ENCODE measurements at regions not wholly inside any gene's neighbourhood (a gene's known extent, or its start where the extent isn't known, plus 50 kb on each side); places are given as distances from the start of the nearest gene placed in this dataset.

DNA sequence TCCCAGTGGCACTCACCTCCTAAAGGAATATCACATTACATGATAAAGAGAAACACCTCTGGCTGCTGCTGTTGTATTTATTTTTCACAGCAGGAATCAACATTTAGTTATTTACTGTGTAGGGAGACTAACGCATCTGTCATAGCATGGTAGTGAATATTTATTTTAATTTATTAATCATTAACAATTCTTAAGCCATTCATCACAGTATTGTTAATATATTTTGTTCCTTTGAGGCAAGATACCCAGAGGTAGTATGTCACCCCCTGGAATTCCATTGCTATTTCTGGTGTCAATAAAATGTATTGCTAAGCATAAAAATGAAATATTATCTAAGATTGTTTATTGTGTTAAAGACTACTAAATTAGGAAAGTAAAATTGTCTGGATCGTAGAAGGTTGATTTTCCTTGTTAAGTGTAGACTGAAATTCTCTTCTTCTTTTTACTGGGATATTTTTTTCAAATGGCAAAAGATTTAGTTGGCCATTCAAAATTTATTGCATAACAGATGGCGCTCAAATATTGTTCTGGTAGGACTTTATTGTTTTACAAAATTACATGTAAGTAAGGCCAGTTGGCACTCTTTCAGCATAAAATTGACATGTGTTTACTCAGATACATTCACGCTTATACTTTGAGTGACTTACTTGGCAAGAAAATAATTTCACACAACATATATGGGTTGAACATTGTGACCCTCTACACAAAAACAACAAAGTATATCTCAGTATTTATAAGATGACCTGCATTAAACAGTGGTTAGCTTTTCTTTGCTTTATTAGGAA lies 1358.7 kb upstream of the SORCS1 start:
- DNase-seq (ENCODE audit: low read depth in 2 of 2): no peak

DNA sequence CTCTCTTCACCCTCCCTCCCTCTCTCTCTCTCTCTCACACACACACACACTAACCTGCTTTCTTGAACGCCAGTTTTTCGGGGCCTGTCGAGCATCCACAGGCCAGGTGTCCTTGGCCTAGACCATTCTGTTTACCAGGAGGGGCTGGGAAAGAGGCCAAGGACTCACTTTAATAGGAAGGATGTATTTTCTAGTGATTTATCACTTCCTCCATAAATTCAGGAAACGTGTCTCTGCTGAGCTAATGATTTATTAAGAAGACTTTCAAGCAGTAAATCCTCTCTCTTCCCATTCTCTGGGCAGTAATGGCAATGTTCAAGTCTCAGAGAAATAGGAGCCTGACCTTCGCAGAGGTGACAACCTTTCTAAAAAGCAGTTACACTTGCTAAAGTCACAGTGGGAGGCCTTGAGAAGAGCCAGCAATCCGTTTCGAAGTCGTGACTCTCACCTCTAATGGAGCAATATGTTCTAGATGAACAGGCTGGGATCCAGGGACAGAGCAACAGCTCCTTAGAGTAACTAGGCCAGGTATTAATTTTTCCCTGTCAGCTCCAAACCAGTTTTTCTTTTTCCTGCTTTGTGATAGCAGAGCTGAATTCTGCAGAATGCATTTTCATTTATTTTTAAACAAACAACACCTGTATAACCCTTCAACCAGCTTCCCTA lies 1357.5 kb upstream of the SORCS1 start:
- DNase-seq (ENCODE audit: low read depth in 2 of 2): no peak

DNA sequence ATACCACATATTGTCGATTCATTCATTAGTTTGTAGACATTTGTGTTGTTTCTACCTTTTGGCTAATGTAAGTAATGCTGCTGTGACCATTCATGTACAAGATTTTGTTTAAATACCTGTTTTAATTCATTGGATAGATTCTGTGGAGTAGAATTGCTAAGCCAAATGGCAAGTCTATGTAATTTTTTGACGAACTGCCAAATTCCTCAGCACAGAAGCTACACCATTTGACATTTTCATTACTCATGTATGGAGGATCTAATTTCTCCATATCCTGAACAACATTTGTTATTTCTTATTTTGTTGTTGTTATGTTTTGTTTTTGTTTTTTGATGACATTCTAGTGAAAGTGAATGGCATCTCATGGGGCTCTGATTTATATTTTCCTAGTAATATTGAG lies 1351.3 kb upstream of the SORCS1 start:
- no peak for DNase-seq (ENCODE audit: low read depth in 2 of 2)

DNA sequence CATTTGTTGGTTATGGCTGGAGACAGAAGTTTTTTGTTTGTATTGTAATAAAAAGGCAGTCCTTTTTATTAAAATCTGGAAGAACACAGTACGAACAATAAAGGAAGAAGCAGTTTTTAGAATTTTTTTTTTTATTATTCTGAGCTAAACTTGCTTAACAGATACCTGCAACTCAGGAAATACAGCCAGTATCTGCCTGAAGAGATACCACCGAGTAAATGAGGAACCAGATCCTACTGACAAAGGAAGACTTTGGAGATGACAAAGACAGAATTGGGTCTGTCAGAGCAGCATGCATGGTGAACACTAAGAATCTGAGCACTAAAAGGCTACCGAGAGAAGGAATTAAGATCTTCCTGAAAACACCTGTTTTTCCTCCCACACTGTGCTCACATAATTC lies 1335.9 kb upstream of the SORCS1 start:
- DNase-seq (ENCODE audit: low read depth in 2 of 2): no peak

DNA sequence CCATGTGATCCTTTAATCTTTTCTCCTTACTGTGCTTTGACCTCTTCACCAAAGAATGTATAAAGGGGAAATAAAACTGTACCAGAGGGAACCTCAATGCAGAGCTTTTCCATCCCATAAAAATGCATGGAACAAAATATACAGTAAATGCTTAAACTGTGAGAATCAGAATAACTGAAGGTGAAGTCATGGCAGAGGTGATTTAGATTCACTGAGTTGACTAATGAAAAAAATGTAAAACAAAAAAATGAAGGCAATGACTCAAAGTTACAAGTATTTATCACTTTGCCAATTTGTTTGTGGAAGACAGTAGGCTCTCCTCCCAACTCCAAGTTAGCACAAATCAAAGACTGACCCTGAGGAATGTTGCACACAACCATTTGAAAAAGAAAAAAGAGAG lies 1331.6 kb upstream of the SORCS1 start:
- DNase-seq (ENCODE audit: low read depth in 2 of 2): no peak

DNA sequence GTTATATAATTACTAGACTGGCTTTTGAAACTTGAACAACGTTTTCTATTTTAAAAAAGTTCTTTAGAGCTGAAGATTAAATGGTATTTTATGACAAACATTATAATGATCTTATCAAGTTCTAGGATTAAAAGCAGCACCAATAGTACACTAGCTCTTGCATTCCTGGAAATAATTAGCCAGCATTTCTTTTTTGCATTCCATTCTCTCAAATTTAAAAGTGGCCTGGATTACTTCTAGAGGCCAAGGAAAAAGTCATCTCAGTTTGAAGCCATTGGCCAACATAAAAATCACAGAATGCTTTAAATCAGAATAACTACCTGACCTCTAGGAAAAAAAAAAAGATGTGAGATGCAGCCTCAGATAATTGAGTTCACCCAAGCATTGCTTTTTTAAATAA lies 1326.4 kb upstream of the SORCS1 start:
- DNase-seq (ENCODE audit: low read depth in 2 of 2): no peak

DNA sequence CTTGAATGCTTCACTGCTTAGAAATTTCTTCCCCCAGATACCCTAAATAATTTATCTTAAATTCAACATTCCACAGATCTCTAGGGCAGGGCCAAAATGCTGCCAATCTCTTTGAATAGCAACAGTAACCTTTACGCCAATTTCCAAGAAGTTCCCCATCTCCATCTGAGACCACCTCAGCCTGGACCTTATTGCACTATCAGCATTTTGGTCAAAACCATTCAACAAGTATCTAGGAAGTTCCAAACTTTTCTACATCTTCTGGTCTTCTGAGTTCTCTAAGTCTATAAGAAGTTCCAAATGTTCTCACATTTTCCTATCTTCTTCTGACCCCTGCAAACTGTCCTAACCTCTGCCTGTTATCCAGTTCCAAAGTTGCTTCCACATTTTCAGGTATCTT lies 1306.9 kb upstream of the SORCS1 start:
- no peak for DNase-seq (ENCODE audit: low read depth in 2 of 2)

DNA sequence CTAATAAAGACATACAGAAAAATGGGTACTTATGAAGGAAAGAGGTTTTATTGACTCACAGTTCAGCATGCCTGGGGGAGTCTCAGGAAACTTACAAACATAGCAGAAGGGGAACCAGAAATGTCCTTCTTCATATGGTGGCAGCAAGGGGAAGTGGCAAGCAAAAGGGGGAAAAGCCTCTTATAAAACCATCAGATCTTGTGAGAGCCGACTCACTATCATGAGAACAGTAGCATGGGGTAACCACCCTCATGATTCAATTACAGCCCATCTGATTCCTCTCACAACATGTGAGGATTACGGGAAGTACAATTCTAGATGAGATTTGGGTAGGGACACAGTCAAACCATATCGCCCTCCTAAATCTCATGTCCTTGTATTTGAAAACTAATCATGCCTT lies 1305.4 kb upstream of the SORCS1 start:
- no peak for DNase-seq (ENCODE audit: low read depth in 2 of 2)

DNA sequence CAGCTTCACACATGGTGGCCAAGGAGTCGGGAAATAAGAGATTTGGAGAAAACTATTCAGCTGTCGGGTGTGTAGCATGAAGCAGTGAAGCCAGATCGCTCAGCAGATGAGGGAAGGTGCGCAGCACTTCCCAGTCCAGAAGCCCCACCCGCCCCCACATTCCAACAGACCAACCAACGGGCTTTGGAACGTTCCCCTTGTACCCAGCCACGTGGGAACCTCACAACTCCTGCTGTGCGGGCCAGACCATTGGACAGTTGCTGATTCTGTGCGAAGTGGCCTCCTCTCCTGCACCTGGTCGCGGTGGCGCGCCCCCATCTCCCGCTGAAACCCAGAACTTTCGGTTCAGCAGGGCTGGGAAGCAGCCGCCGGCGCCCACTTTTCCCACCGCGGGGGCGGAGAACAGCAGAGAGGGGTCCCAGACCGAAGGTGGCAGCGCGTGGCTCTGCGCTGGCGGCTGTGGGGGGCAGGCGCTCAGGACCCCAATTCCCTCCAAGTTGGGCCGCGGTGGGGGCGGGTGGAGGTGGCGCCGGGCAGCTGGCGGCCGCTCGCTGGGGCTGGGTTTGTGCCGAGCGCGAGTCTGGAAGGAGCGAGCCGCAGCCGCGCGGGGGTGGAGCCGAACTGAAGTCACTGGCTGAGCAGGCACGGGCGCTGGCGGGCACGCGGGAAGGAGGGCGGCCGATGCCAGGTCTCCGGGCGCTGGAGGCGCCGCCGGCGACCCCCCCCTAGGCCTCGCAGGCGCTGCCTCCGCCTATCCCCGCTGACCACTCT lies 1301.5 kb upstream of the SORCS1 start:
- DNase-seq (ENCODE audit: low read depth in 2 of 2): no peak

DNA sequence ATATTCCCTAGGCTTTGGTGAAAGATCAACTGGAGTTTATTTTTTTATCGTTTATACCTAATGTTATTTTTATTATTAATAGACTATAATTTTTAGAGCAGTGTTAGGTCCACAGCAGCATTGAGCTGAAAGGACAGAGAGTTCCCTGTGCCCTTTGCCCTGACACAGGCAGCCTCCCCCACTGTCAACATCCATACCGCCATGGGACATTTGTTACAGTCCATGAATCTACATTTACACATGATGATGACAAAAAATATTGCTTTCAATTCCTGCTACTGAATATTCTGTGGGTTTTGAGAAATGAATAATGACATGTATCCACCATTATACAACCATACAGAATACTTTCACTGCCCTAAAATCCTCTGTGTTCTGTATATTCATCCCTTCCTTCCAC lies 1297.5 kb upstream of the SORCS1 start:
- DNase-seq (ENCODE audit: low read depth in 2 of 2): no peak

DNA sequence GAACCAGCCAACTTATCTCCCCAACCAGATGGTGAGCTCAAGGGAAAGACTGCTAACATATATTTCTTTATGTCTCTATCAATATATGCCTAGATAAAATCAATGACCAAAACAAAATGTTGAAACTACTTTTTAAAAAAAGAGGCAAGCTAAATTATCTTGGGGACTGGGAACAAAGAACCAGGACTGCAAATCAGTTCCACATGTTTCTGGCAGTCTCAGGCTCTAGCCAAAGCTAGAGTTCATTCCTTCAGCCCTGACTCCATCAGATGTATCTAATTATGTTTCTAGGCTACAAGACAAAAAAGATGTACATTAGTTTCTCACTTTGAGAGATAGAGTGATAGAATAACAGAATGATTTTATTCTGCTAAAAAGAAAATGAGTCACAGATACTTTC lies 1290.3 kb upstream of the SORCS1 start:
- no peak for DNase-seq (ENCODE audit: low read depth in 2 of 2)

DNA sequence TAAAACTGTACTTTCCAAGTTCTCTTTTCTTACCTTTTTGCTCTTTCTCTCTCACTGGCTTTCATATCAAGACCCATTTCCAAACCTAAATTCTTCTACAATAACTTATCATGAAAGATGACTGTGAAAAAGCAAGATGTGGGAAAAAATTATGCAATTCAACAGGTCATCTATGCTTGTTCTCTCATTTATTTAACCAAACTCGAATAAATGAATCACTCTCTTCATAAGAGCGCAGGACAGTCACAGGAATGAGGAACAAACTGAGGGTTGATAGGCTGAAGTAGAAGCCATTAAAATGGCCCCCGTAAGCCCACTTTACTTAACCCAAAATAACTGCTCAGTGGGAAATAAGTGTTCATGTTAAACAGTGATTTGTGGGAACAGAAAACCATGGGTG lies 1289.7 kb upstream of the SORCS1 start:
- DNase-seq (ENCODE audit: low read depth in 2 of 2): no peak

DNA sequence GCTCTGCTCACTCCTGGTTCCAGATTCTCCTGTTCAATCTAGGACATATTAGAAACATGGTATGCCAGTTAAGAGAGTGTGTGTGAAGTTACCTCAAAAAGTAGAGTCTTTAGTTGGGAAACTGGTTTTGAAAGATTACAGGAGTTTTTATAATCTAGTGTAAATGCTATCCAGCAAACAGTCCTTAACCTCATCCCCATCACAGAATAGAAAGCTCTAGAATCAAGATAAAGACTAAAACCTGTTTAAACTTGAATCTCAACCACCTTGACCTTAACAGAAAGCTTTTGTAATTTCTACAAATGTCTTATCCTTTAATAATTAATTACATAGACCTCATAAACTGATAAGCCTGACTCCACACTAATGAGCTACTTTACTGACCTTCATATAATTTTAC lies 1288.7 kb upstream of the SORCS1 start:
- no peak for DNase-seq (ENCODE audit: low read depth in 2 of 2)

DNA sequence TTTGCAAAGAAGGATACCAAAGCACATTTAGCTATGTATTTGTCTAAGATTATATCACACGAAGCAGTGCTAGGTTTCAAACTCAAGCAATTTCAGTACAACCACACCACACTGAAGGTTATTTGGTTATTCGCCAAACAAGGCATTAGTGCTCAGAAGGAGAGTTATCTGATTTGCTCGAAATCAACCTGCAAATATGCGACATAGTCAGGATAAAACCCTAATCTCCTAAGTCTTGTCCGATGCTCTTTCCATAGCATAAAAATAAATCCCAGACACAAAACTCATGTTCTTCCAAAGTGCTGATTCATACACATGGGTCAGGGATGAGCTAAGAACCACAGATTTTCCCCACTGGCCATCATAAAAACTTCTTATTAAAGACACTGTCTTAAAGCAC lies 1288.0 kb upstream of the SORCS1 start:
- no peak for DNase-seq (ENCODE audit: low read depth in 2 of 2)

DNA sequence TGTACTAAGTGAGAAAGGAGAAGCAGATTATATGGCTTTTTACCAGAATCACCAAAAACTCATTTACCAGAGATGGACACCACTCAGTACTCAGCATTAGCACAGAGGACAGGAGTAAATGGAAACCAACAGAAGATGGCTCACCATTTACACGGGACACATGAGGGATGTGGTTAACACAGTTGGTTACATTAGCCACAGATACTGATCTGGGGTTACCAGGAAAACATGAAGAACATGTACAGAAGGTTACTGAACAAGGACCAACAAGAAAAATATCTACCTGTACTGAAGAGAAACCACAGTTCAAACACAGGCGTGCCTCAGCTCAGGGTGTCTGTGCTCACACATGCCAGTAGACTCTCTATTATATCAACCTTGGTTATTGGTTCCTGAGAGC lies 1285.8 kb upstream of the SORCS1 start:
- DNase-seq (ENCODE audit: low read depth in 2 of 2): no peak

DNA sequence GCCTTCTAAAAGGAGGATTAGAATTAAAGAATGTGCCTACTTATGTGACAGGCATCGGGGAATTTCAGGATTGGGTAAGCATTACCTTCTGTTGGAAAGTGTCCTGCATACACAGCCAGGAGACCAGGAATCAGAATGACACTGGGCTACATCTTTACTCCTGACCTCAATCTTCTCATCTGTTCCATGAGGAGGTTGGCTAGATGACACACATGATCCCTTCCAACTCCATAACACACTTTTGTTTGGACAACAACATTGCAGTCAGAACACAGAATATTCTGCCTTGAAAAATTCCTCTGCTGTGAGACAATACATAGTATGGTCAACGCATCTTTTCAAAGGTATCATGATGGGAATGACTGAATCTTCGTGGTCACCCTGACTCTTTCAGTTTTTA lies 1281.2 kb upstream of the SORCS1 start:
- DNase-seq (ENCODE audit: low read depth in 2 of 2): no peak

DNA sequence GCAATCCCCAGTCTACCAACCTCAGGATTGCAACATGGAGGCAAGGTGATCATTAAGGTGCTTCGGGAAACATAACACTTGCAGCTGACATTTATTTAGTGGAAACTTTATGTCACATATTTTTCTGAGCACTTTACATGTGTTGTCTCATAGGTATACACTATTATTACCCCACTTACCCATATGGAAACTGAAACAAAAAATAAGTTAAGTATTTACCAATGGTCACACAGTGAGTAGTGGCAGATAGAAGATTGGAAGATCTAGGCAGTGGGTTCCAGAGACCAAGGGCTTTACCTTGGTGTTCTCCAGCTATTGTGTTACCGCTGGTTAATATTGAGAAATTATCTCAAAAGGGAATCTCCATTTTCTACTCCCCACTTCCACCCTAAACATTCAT lies 1279.1 kb upstream of the SORCS1 start:
- DNase-seq (ENCODE audit: low read depth in 2 of 2): no peak

DNA sequence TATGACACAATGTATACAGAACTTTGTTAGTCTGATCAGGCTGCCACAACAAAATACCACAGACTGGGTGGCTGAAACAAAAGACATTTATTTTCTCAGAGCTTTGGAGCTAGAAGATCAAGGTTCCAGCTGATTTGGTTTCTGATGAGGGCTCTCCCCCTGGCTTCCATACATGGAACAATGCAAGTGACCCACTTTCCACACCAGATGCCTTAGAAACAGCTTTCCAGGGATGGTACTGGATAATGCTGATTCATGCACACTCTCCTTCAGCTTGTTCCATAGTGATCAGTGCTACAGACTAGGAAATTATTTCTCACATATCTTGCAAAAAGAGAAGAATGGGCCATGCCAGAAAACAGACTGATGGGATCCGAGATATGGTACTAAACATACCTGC lies 1274.9 kb upstream of the SORCS1 start:
- no peak for DNase-seq (ENCODE audit: low read depth in 2 of 2)

DNA sequence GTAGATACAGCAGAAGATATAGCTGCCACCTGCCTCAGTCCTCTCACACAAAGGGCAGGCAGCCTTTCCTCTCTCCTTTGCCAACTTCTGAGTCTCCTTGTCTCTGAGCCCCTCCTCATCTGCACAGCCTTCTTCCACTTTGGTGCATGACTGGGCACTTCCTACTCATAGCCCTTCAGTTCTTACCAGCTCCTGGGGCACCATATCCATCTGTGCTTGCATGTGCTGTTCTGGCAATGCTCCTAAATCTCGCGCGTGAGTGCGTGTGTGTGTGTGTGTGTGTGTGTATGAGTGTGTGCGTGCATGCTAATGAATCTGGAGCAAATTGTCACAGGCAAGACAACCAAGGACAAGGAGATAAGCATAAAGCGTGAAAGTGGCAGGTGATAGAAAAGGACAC lies 1271.6 kb upstream of the SORCS1 start:
- DNase-seq (ENCODE audit: low read depth in 2 of 2): no peak

DNA sequence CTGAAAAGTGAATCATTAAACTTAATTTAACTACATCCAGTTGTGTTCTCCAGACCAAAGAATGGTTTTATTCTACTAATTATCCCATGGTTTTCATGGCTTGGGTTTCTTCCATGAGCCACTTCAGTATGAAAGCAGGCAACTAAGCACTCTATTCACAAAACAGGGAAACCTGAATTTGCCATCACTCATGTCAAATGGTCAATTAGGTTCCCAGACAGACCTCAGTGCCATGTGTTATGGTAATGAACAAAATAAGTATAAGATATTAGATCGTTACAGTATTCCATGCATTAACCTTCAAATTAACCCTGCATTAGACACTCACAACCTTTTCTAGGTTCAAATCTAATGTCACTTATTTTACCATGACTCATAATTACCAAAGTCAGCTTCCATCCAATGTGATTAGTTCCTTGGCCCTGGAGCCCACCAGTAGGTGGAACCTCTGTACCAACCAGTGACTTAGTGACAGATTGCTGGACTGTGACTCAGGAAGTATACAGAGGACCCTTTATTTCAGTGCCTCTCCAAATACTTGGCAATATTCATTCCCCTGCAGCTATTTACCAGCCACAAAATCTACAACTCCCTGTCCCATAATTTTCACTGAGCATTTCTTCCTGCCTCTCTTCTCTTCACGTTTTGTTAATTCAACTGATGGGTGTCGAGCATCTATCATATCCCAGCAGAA lies 1270.2 kb upstream of the SORCS1 start:
- no peak for DNase-seq (ENCODE audit: low read depth in 2 of 2)

DNA sequence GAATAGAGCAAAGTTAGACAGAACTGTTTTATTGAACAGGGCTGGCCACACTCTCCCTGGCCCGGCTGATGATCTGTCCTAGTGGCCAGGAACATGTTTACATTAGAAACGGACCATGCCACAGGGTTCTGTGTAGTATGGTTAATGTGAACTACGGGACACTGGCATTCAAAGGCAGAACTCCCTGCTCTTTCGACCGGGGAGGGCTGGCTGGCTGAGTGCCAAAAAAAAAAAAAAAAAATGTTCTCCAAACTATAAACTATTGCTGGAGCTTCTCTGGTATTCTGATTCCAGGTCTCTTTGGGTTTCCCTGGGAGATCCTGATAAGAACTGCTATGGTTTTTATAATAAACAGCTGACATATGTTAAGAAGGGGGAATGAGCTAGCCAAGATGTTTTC lies 1262.6 kb upstream of the SORCS1 start:
- DNase-seq (ENCODE audit: low read depth in 2 of 2): no peak

DNA sequence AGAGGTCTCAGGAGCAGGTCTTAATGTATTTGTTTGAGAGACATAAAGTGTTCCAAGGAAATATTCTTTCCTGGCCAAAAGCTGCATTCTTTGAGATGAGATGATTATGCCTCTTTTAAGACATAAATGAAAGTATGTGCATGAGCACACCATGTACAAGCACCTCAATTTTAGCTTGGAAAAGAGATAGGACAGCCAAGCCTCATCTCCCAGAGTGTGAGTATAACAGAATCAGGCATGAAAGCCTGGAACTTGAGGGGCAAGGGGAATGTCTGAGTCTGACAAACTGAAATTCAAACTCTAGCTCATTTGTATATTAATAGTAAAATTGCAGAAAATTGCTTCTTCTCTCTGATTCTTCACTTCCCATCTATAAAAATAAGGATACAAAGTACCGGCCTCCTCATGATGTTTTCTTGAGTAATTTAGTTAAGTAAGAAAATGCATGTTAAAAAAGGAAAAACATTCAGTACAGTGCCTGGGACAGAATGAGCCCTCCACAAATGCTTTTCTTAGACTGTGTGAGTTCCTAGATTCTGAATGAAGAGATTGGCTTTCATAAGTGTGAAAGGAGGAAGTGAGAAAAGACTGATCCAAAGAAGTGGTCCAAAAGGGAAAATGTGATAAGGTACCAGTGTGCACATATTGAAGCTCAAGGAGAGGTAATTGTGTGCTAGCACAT lies 1260.9 kb upstream of the SORCS1 start:
- DNase-seq (ENCODE audit: low read depth in 2 of 2): no peak
